NCI-H526 treated with DMSO at 0.1 percent for 48 hours (cell line): ENCODE measurements at regions not wholly inside any gene's neighbourhood (a gene's known extent, or its start where the extent isn't known, plus 50 kb on each side); places are given as distances from the start of the nearest gene placed in this dataset.
"Not testable (repeated sequence)": the region's sequence is repeated elsewhere in the genome, so short reads cannot be mapped to it uniquely, and the experiment has no call there.

Source experiments
- DNase-seq: peaks from one replicate; lab custom pipeline; 2025; lab: John Stamatoyannopoulos, UW

DNA sequence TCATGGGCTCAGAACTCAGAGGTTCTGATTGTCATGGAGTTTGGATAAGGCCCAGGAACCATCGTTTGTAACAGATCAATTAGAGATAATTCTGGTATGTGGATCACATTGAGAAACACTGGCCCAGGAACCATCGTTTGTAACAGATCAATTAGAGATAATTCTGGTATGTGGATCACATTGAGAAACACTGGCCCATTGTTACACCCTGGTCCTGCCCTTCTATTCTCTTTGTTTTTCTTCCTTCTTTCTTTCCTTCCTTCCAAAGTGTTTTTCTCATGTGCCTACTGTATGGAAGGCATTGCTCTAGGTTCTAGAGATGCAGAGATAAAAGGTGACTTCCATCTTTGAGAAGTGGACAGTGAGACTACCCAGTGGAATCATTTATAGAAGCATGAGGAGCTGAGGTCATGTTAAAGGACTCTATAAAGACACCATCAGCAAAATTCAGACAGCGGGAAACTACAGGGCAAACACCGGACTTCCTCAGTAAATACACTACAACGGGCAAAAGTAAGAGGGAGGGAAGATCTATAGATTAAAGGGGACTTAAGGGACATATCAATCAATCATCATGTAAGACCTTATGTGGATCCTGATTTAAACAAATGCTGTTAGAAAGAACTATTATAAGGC lies 153.8 kb downstream of the UNC5CL start:
- DNase-seq: no peak

DNA sequence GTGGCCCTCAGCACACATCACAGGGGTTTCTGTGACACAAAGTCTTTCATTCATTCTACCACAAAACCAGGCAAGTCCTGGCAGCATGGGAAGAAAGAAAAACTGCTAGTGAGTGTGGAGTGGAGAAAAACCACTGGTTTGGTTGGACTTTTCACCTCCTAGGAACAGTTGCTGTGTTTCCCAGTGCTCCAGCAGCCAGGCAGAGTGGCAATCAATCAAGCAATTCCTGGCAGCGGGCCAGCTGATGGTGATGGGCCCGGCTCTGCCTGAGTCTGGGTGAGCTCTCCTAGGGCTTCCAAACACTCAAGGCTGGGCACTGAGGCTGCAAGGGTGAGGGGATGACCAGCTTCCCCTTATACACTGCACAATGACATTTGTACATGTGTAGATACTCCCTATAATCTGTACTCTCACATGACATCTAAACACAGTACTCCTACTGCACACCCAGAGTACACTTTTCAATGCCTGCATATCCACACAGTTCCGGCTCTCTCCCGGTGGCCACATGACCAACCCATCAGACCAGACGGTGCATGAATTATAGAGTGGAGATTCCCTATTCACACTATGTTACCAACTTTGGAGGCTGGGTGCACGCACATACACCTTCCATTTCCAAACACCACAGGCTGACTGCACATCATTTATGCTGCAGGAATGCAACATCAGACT lies 156.6 kb downstream of the UNC5CL start:
- DNase-seq: no peak

DNA sequence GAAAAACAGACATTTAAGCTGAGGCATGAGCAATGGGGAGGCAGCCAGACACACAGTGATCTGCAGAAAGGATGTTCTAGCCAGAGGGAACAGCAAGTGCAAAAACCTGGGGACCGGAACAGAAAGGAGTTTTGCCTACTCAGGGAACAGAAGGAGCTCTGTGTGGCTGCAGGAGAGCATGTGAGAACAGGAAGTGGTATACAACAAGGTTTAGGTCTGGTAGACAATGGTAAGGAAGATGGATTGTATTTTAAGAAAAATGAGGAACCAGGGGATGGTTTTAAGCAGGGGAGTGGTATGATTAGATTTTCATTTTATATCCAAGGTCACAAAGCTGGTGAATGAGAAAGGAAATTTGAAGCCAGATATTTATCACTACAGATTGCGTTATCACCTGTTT lies 157.5 kb downstream of the UNC5CL start:
- no peak for DNase-seq

DNA sequence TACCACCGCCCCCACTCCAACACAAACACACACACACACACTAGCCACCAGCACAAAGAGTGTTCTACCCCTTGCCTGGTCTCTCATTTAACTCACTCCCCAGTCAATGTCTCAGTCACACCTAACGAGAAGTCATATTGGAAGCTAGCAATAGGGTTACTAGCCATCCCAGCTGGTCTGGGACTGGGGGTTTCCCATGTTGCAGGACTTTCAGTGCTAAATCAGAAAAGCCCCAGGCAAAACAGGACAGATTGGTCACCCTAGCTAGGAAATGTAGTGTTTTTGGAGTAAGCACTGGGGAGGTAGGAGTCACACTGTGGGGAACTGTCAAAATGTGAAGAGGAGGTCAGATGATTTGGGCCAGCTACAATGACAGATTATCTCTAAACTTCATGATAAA lies 158.1 kb downstream of the UNC5CL start:
- DNase-seq: no peak

DNA sequence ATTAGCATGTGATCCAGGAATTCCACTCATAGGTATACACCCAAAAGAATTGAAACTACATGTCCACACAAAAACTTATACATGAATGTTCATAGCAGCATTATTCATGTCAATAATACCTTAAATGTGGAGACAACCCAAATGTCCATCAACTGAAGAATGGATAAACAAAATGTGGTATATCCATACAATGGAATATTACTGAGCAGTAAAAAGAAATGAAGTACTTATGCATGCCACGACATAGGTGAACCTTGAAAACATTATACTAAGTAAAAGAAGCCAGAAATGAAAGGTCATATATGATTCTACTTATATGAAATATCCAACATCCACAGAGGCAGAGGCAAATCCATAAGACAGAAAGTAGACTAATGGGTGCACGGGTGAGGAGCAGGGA lies 159.9 kb downstream of the UNC5CL start:
- DNase-seq: no peak

DNA sequence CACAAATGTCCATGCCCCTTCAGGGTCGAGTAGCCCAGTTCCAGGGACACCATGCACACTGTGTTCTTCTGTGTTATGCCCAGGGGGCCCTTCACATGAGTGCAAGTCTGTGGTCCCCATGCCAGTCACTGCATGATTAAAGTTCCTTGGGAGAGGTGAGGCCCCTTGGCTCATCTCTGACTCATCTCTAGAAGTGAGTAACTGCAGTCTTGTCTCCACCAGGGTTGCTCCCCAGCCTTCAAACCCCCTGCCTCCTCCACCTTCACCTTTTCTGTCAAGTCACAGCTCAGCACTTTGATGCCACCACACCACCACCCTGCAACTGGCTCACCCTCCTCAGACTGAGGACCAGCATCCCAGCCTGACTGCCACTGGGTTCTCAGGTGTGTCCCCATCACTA lies 161.7 kb downstream of the UNC5CL start:
- DNase-seq: no peak

DNA sequence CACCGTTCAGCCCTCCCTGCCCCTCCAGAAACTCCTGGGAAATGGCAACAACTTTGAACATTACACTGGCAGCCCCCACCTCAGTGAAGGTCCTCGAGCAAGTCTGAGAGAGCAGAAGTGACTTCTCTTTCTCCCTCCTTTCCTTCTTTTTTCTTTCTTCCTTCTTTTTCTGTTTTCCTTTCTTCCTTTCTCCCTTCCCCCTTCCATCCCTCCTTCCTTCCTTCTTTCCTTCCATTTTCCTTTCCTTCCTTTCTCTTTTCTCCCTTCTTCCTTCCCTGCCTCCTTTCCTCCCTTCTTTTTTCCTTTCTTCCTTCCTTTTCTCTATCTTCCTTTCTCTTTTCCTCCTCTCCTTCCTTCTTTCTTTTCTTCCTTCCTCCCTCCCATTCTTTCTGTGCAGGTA lies 162.7 kb downstream of the UNC5CL start:
- DNase-seq: no peak

DNA sequence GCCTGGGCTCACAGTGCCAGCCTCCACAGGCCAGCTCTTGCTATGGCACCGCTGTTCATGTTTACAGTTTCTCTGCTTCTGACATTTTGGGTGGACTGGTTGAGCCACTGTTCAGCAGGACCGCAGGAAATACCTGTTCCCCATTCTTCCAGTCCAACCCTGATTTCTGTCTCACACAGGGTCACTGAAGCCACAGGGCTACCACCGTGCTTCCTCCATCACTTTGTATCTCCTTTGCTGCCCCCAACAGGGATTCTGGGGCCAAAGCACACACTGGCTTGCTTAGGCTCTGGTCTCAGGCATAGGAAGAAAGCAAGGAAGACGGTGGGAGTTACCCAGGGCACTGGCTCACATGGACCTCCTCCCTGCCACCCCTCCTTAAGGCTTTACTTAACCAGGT lies 164.5 kb downstream of the UNC5CL start:
- DNase-seq: no peak

DNA sequence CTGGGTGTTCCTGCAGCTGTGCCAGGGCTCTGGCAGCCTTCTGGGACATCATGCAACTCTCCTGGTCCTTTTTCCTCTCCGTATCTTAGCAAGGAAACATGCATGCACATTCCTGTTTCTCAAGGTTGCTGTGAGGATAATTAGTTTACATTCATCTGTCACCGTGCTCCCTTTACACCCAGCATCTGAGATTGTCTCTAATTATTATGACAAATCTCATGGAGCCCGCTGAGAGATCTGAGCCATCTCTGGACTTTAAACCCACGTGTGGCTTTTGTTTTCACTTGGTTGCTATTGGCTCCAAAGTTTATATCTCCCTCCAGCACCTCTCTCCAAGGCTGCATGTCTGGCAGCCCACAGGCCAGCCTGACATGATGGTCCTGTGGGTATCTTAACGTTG lies 167.6 kb downstream of the UNC5CL start:
- DNase-seq: no peak

DNA sequence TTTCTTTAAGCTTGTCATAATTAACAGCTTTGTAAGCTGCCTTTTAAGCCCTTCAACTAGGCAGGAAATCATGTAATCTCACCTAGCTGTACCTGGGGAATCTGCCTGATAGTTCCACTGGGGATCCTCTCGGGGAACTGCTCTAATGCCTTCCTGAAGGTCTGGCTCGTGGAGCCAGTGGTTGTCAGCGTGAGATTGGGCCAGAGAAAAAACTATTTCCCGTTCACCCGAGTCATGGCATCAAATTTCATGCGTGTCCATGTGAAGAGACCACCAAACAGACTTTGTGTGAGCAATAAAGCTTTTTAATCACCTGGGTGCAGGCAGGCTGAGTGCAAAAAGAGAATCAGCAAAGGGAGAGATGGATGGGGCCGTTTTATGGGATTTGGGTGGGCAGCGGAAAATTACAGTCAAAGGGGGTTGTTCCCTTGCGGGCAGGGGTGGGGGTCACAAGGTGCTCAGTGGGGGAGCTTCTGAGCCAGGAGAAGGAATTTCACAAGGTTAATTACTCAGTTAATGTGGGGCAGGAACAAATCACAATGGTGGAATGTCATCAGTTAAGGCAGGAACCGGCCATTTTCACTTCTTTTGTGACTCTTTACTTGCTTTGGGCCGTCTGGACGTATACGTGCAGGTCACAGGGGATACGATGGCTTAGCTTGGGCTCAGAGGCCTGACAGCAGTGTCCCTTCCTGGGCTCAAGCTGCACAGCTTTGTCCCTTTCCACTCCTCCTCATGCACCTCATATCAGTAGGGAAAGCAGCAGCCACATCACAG lies 170.7 kb downstream of the UNC5CL start:
- DNase-seq: not testable (repeated sequence)

DNA sequence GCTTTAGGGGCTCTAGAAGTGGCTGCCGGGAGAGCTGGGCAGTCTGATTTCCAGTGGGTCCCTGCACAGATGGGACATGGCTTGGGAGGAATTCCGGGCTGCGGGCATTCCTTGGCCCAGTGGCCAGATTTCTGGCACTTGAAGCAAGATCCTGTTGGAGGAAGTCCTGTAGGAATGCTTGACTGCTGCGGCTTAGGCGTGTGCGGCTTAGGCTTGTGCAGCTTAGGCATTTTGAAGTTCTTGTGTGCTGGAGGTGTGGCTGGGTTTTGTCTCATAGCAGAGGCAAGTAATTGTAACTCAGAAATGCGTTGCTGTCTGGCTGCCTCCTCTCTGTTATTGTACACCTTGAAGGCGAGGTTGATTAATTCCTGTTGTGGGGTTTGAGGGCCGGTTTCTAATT lies 171.5 kb downstream of the UNC5CL start:
- DNase-seq: not testable (repeated sequence)

DNA sequence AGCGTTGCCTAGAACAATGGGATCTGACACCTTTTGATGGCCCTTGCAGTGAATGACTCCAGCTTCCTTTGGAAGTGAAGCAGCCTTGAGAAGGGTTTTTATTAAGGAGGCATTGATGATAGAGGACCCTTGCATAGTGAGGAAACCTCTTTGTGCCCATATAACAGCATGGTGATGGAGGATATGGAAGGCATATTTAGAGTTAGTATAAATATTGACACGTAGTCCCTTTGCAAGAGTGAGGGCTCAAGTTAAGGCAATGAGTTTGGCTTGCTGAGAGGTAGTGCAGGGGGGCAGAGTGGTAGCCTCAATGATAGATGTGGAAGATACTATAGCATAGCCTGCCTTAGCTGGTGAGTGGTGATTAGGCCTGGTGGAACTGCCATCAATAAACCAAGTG lies 173.8 kb downstream of the UNC5CL start:
- not testable (repeated sequence) for DNase-seq

DNA sequence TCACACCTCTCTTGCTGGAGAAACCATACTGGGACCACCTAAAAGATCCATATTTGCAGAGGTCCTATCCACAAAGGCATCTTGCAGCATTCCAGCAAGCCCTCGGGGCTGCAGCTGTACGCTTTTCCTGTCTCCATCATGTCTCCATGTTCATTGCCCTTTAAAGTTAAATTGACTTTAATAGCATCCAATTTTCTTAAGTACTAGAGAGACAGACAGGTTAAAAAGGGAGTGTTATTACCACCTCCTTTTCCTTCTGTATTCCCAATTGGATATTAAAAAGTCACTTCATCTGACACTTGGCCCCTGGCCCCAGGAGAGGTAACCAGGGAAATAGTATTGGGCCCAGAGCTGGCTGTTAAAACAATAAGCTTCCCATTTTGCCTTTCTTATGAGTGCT lies 178.6 kb downstream of the UNC5CL start:
- no peak for DNase-seq

DNA sequence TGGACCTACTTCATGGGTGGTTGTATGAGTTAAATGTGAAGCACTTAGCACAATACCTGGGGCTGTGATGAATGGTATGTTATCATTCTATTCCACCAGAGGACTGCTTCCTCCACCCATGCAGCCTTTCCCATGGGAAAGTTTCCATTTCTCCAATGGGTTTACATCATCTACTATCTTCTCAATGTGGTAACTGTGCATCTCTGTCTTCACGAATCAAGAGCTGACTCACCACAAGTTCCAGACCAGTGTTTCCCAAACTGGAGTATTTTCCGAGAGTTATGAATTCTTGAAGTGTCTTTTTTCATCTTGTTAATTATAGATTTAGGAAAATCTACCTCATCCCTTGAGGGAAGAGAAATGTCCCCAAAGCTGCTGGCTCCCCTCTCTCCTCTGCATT lies 182.8 kb downstream of the UNC5CL start:
- no peak for DNase-seq

DNA sequence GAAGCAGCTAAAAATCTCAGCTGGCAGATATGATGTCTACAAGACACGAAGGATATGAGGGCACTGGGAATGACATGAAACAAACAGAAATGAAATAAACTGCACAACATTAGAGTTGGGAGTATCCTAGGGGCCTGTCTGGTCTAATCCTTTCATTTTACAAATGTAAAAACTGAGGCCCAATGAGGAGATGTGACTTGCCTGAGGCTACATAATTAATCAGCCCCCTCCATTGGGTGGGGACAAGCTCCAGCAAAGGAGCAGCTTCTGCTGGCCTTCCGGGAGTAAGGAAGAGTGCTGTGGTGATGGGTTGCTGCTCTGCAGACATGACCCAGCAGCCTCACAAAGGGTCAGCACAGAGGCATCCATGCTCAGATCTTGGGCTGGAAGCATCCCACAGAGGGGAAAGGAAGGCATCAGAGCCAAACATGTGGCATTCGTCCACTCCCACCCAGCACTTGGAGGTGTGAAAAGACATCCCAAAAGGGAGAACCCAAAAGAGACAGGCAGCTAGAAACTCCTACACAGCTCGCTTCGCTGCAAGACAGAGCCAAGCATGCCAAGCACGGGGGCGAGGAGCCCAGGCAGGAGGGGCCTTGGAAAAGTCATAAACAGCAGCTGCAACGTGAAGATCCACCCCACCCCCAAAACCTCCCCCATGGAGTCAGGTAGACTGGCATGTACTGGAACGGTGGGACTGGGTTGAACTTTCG lies 183.7 kb downstream of the UNC5CL start:
- DNase-seq: no peak

DNA sequence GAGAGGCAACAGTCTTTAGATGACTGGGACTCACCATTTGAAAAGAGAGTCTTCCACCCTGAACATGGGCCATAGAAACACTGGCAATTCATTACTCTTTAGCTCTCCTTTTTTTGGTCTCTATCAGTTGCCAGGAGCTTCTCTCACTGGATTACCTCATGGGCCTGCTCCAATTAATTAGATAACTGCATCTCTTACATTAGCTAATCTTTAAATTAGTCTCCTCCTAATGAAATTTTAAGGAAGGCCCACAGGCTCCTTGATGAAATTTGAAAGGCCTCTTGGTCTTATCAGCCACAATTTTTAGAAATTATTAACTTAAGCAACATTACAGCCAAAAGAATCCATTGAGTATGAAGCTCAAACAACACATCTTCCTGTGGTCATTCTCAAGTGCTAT lies 184.4 kb downstream of the UNC5CL start:
- no peak for DNase-seq

DNA sequence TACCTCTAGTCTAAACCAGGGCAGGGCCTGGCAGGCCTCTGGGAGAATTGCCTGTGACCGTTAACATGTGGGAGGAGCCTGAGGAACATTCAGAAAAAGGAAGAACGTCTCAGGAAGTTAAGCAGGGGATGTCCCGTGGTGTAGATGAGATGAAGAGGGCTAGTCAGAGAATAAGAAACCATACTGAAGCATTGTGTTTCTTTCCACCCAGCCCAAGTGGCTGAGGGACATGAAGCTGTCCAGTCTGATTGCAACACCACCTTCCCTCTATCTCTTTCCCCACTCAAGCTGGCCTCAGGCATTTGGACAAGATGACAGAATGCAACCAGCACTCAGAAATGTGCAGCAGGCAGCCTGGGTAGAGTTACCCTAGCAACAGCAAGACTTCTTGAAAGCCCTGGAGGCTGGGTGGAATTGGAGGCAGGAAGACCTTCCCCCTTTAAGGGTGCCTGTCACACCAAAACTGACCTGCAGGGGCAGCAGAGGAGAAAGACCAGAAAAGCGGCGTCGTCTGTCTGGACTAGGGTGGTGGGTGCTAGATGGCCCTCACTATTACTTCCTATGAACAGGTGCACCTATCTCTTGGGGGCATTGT lies 186.1 kb downstream of the UNC5CL start:
- no peak for DNase-seq

DNA sequence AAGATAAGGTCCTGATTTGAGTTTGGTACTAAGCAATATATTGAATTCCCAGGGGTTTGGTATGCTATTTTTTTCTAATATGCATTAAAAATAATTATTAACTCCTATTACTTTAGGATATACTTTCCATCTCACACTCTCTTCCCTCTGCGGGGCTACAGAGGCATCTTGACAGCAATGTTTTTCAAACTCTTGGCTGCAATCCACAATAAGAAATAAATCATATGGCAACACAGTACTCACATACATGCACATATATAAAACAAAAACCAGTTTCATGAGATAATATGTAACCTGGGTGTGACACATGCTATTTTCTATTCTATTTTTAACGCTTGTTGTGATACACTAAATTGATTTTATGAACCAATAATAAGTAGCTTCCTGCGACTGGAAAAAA lies 189.5 kb downstream of the UNC5CL start:
- no peak for DNase-seq

DNA sequence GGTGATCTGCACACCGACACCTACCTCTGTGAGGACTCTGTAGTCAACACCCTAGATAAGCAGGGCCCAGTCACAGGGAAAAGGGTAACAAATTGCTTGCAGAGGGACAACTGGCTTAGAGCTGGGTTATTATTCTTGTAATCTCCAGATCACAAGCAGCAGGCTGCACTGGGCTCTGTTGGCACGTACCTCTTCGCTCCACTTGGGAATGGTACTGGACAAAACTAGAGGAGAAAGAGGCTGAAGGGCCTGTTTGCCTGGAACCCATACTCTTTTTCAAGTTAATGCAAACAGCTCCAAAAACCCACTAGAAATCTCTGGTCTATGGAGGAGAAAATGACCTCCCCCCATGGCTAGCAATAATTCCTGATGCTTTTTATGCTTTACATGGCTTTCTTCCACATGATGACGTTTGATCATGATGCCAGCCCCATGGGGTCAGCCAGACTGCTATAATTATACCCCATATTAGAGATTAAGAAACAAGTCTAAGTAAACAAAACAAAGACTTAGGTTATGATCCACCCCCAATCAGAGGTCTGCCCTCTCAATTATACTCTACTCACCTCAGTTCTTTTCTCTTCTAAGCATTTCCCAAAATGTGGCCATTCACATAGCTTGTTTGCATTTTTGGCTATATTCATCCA lies 190.0 kb downstream of the UNC5CL start:
- no peak for DNase-seq

DNA sequence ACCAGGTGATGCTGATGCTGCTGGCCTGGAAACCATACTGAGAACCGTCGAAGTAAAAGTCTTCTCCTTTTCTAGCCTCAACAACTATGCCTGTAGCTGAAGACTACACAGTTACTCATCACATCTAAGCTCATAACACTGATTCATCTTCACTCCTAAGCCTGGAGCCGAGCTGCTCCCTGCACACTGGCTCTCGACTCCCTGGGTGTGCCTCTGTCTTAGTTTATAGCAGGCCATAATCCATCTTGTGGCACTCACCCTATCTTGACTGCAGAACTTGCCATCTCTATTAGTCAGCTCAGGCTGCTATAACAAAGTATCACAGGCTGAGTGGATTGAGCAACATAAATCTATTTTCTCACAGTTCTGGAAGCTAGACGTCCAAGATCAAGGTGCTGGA lies 191.0 kb downstream of the UNC5CL start:
- no peak for DNase-seq

DNA sequence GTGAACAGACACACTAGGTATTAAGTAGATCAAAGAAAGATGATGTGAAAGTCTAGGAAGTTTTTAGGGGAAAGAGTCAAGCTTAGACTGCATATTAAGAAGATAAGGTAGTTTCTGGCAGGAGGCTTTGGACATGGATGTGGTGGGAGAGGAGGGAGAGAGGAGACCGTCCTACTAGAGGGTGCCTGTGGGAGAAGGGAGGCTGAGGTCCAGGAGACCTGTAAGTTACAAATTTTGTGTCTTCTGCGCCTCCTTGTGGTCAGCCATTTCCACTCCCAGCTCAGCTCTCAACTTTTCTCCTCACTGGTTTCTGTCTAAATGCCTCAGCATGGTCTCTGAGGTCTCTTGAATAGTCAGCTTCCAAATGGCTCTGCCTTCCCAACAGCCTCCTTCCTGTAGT lies 193.5 kb downstream of the UNC5CL start:
- DNase-seq: no peak

DNA sequence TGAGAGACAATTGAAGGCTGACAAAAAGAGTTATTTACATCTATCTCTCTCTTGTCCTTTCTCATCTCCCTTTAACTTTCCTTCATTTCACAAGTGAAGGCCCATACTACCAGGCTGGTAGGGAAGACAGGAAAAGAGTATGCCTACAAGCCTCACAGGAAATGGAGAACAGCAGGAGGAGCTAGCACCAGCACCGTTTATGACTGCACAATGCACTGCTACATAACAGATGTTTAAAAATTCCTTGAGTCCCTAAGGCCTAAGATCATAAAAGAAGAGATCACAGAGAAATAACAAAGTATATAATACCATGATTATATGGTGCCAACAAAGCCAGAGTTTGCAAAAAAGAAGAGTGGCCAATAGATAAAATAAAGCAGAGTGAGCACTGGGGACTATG lies 194.8 kb downstream of the UNC5CL start:
- DNase-seq: no peak
